ENCODE measurements at regions not wholly inside any gene's neighbourhood (a gene's known extent, or its start where the extent isn't known, plus 50 kb on each side); places are given as distances from the start of the nearest gene placed in this dataset.

GRCh38 chr9:29753638-29754037 lies 2180.4 kb upstream of the C9orf72 start:
- Histone ChIP-seq H3K27ac (ENCODE audit: control insufficient read depth, insufficient read depth, low read length) (no peak overlapping the region), H3K4me3 (ENCODE audit: control insufficient read depth in 2 of 3, extremely low read depth in 1 of 3, insufficient read depth in 2 of 3, low read depth in 1 of 3, low read length in 3 of 3) (no peak overlapping the region), H3K4me2 (ENCODE audit: control insufficient read depth, extremely low read depth, insufficient read depth, low read depth, low read length) (no peak overlapping the region), H3K9me1 (ENCODE audit: control insufficient read depth, extremely low read depth, insufficient read depth, low read length) (no peaks in the 10 kb centered on the region), H3K27me3 (ENCODE audit: control insufficient read depth, extremely low read depth, insufficient read depth, low read length) (no peaks in the 10 kb centered on the region), H4K20me1 (ENCODE audit: control insufficient read depth, extremely low read depth, insufficient read depth, low read length) (no peaks in the 10 kb centered on the region), H2AFZ (ENCODE audit: control insufficient read depth, low read length) (no peak overlapping the region), H3K9ac (ENCODE audit: control insufficient read depth, extremely low read depth, insufficient read depth, low read length) (no peak overlapping the region), H3K79me2 (ENCODE audit: control insufficient read depth, insufficient read depth, low read length) (no peaks in the 10 kb centered on the region), H3K36me3 (ENCODE audit: control insufficient read depth in 2 of 2, extremely low read depth in 1 of 2, insufficient read depth in 2 of 2, low read length in 2 of 2) (no peaks in the 10 kb centered on the region), H3K9me3 (ENCODE audit: control insufficient read depth, low read depth, low read length) (no peaks in the 10 kb centered on the region), H3K4me1 (ENCODE audit: control insufficient read depth, extremely low read depth, insufficient read depth, low read length) (no peaks in the 10 kb centered on the region)
- no peak for DNase-seq (ENCODE audit: low read depth, low spot score)
- no peak for FAIRE-seq
- dilution Hi-C loops (cut with MboI; ENCODE audit: extremely low pct_ligation_motif_present, low sequenced_read_pairs): no loop called here
- TF ChIP-seq EZH2 (IDR thresholded peaks at IDR 0.05; ENCODE audit: low read length): no peak
- no peak for TF ChIP-seq CTCF (optimal IDR thresholded peaks at IDR 0.05 in 1 of 3, IDR thresholded peaks at IDR 0.05 in 1 of 3, conservative IDR thresholded peaks at IDR 0.05 in 1 of 3; ENCODE audit: extremely low read depth in 1 of 3, insufficient read depth in 2 of 3, low read length in 3 of 3)

- H3K27me3 ChIP-seq (ENCODE audit: control insufficient read depth, extremely low read depth, insufficient read depth, low read length): no peaks in the 10 kb centered on the region
- TF ChIP-seq CTCF (optimal IDR thresholded peaks at IDR 0.05 in 1 of 3, IDR thresholded peaks at IDR 0.05 in 1 of 3, conservative IDR thresholded peaks at IDR 0.05 in 1 of 3; ENCODE audit: extremely low read depth in 1 of 3, insufficient read depth in 2 of 3, low read length in 3 of 3) (no peak), EZH2 (IDR thresholded peaks at IDR 0.05; ENCODE audit: low read length) (no peak)
- no peaks in the 10 kb centered on the region for H3K9me3 ChIP-seq (ENCODE audit: control insufficient read depth, low read depth, low read length)
- no peaks in the 10 kb centered on the region for H3K4me1 ChIP-seq (ENCODE audit: control insufficient read depth, extremely low read depth, insufficient read depth, low read length)
- no peak overlapping the region for H3K4me2 ChIP-seq (ENCODE audit: control insufficient read depth, extremely low read depth, insufficient read depth, low read depth, low read length)
- no peak overlapping the region for H2AFZ ChIP-seq (ENCODE audit: control insufficient read depth, low read length)
- no peak for DNase-seq (ENCODE audit: low read depth, low spot score)
- H4K20me1 ChIP-seq (ENCODE audit: control insufficient read depth, extremely low read depth, insufficient read depth, low read length): no peaks in the 10 kb centered on the region
- no peaks in the 10 kb centered on the region for H3K79me2 ChIP-seq (ENCODE audit: control insufficient read depth, insufficient read depth, low read length)
- no peak overlapping the region for H3K4me3 ChIP-seq (ENCODE audit: control insufficient read depth in 2 of 3, extremely low read depth in 1 of 3, insufficient read depth in 2 of 3, low read depth in 1 of 3, low read length in 3 of 3)
- dilution Hi-C loops (cut with MboI; ENCODE audit: extremely low pct_ligation_motif_present, low sequenced_read_pairs): no loop called here
- no peaks in the 10 kb centered on the region for H3K9me1 ChIP-seq (ENCODE audit: control insufficient read depth, extremely low read depth, insufficient read depth, low read length)
- H3K36me3 ChIP-seq (ENCODE audit: control insufficient read depth in 2 of 2, extremely low read depth in 1 of 2, insufficient read depth in 2 of 2, low read length in 2 of 2): no peaks in the 10 kb centered on the region
- no peak overlapping the region for H3K27ac ChIP-seq (ENCODE audit: control insufficient read depth, insufficient read depth, low read length)
- H3K9ac ChIP-seq (ENCODE audit: control insufficient read depth, extremely low read depth, insufficient read depth, low read length): no peak overlapping the region
- no peak for FAIRE-seq
Observed at GRCh38 chr9:29769019-29769418, 2195.7 kb upstream of the C9orf72 start.

Measured in keratinocyte (primary cell).